ENCODE measurements at regions not wholly inside any gene's neighbourhood (a gene's known extent, or its start where the extent isn't known, plus 50 kb on each side); places are given as distances from the start of the nearest gene placed in this dataset.
"Not testable (repeated sequence)": the region's sequence is repeated elsewhere in the genome, so short reads cannot be mapped to it uniquely, and the experiment has no call there.

- DNase-seq (ENCODE audit: low spot score): no peak
- no peak for FAIRE-seq
Measured at GRCh38 chr5:124962111-124962510, 215.7 kb upstream of the ZNF608 start.

- FAIRE-seq (no peak), DNase-seq (ENCODE audit: low spot score) (no peak)
Measured at GRCh38 chr5:124962735-124963134, 216.3 kb upstream of the ZNF608 start.

- DNase-seq (ENCODE audit: low spot score) (no peak), FAIRE-seq (no peak)
Measured at GRCh38 chr5:124963236-124963919, 216.9 kb upstream of the ZNF608 start.

- FAIRE-seq: not testable (repeated sequence)
Measured at GRCh38 chr5:124966741-124967140, 220.3 kb upstream of the ZNF608 start.

GRCh38 chr5:124970381-124970780 lies 223.9 kb upstream of the ZNF608 start:
- DNase-seq (ENCODE audit: low spot score); FAIRE-seq: not testable (repeated sequence)

More at GRCh38 chr5:124966741-124967140, 220.3 kb upstream of the ZNF608 start:
- not testable (repeated sequence) for DNase-seq (ENCODE audit: low spot score)

GRCh38 chr5:124972703-124973102 lies 226.3 kb upstream of the ZNF608 start:
- DNase-seq (ENCODE audit: low spot score): no peak
- no peak for FAIRE-seq

- no peak for DNase-seq (ENCODE audit: low spot score)
- no peak for FAIRE-seq
Measured at GRCh38 chr5:124973661-124974060, 227.2 kb upstream of the ZNF608 start.

- DNase-seq (ENCODE audit: low spot score) (no peak), FAIRE-seq (no peak)
Measured at GRCh38 chr5:124976086-124976485, 229.6 kb upstream of the ZNF608 start.

GRCh38 chr5:124979251-124979650 lies 232.8 kb upstream of the ZNF608 start:
- no peak for FAIRE-seq

GRCh38 chr5:124980163-124980941 lies 233.9 kb upstream of the ZNF608 start:
- no peak for DNase-seq (ENCODE audit: low spot score)
- no peak for FAIRE-seq

More at GRCh38 chr5:124979251-124979650, 232.8 kb upstream of the ZNF608 start:
- DNase-seq (ENCODE audit: low spot score): no peak

GRCh38 chr5:124981901-124982300 lies 235.5 kb upstream of the ZNF608 start:
- no peak for FAIRE-seq
- no peak for DNase-seq (ENCODE audit: low spot score)

GRCh38 chr5:124986170-124986569 lies 239.7 kb upstream of the ZNF608 start:
- FAIRE-seq: no peak
- DNase-seq (ENCODE audit: low spot score): no peak

- DNase-seq (ENCODE audit: low spot score) (no peak), FAIRE-seq (no peak)
Measured at GRCh38 chr5:124986667-124987066, 240.2 kb upstream of the ZNF608 start.

- not testable (repeated sequence) for DNase-seq (ENCODE audit: low spot score); FAIRE-seq
Measured at GRCh38 chr5:124987786-124988185, 241.3 kb upstream of the ZNF608 start.

- DNase-seq (ENCODE audit: low spot score) (no peak), FAIRE-seq (no peak)
Measured at GRCh38 chr5:124990723-124991122, 244.3 kb upstream of the ZNF608 start.

GRCh38 chr5:124995421-124995820 lies 249.0 kb upstream of the ZNF608 start:
- DNase-seq (ENCODE audit: low spot score) (no peak), FAIRE-seq (no peak)

- FAIRE-seq (no peak), DNase-seq (ENCODE audit: low spot score) (no peak)
Measured at GRCh38 chr5:124996023-124996763, 249.8 kb upstream of the ZNF608 start.

GRCh38 chr5:124996764-124997077 lies 250.3 kb upstream of the ZNF608 start:
- no peak for FAIRE-seq

GRCh38 chr5:124997186-124997893 lies 250.9 kb upstream of the ZNF608 start:
- no peak for FAIRE-seq
- DNase-seq (ENCODE audit: low spot score): no peak

More at GRCh38 chr5:124996764-124997077, 250.3 kb upstream of the ZNF608 start:
- DNase-seq (ENCODE audit: low spot score): no peak

- DNase-seq (ENCODE audit: low spot score) (no peak), FAIRE-seq (no peak)
Measured at GRCh38 chr5:124998520-124998919, 252.1 kb upstream of the ZNF608 start.

Measured in urothelium cell line (cell line).